ENCODE measurements at regions not wholly inside any gene's neighbourhood (a gene's known extent, or its start where the extent isn't known, plus 50 kb on each side); places are given as distances from the start of the nearest gene placed in this dataset.

DNA sequence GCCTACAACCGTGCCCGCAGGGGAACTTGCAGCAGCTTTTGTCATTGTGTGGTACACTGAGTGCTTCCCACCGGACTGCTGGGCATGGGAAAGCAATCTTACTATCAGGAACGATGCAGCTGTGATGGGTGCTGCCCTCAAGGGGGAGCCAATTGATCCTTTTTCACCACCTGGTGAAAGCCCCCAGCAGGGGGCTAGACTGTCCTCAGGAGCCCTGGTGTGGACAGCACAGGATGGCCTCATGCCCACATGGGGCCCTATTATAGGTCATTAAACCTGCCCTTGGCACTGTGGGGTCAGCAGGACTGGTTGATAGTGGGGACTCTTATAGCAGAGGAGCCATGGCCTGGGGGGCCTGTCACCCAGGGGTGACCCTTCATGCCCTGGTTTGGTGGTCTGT lies 172.2 kb downstream of the GLI2 start:
- TF ChIP-seq, protein P1, sequence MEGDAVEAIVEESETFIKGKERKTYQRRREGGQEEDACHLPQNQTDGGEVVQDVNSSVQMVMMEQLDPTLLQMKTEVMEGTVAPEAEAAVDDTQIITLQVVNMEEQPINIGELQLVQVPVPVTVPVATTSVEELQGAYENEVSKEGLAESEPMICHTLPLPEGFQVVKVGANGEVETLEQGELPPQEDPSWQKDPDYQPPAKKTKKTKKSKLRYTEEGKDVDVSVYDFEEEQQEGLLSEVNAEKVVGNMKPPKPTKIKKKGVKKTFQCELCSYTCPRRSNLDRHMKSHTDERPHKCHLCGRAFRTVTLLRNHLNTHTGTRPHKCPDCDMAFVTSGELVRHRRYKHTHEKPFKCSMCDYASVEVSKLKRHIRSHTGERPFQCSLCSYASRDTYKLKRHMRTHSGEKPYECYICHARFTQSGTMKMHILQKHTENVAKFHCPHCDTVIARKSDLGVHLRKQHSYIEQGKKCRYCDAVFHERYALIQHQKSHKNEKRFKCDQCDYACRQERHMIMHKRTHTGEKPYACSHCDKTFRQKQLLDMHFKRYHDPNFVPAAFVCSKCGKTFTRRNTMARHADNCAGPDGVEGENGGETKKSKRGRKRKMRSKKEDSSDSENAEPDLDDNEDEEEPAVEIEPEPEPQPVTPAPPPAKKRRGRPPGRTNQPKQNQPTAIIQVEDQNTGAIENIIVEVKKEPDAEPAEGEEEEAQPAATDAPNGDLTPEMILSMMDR (conservative IDR thresholded peaks at IDR 0.05) = no peak
- no peak for TF ChIP-seq ZFX (IDR thresholded peaks at IDR 0.05)

Measured in C4-2B (cell line).